ENCODE measurements at regions not wholly inside any gene's neighbourhood (a gene's known extent, or its start where the extent isn't known, plus 50 kb on each side); places are given as distances from the start of the nearest gene placed in this dataset.

GRCh38 chr7:136667584-136667983, 200.9 kb upstream of the CHRM2 start:
- no peak for DNase-seq (ENCODE audit: low read depth in 2 of 2, low spot score in 1 of 2)

- no peak for DNase-seq (ENCODE audit: low read depth in 2 of 2, low spot score in 1 of 2)
Observed at GRCh38 chr7:136665878-136666509, 202.5 kb upstream of the CHRM2 start.

DNA sequence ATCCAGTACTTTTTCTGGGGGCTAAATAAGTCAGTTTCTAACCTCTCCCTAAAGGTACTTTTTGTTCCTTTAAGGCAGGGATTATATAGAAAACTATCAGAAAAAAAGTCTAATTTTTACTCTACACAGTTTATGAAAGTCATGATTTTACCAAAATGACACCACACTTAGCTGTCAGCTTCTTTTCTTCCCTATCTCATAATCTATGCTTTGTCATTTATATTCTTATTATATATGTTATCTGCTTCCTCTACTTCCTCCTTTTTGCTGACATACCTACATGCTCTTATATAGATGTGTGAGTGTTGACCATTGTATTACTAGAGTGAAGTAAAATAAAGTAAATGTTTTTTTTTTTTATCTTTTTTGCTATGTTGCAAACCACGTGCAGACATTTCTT, 203.9 kb upstream of the CHRM2 start:
- DNase-seq (ENCODE audit: low read depth in 2 of 2, low spot score in 1 of 2), result no peak

DNA sequence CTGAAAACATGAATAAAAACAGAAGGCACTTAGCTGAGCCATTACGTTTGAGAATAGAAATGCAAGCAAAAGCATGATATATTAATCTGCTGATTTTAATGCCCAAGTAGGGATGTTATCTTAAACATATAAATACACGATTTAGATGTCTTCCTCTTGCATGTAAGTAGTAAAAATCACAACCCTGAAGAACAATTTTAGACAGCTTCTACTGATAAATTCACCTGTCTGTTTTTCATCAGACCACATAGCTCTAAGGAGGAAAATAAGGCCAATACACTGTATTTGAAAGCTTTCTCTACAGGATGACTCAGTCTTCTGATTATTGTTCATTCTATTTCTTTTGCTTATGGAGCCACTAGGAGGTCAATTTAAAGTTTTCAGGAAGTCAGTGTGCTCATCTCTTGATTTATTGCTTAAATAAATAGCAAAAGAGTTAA, 210.9 kb upstream of the CHRM2 start:
- no peak for DNase-seq (ENCODE audit: low read depth in 2 of 2, low spot score in 1 of 2)

GRCh38 chr7:136656516-136656915, 211.9 kb upstream of the CHRM2 start:
- DNase-seq (ENCODE audit: low read depth in 2 of 2, low spot score in 1 of 2), result no peak

DNA sequence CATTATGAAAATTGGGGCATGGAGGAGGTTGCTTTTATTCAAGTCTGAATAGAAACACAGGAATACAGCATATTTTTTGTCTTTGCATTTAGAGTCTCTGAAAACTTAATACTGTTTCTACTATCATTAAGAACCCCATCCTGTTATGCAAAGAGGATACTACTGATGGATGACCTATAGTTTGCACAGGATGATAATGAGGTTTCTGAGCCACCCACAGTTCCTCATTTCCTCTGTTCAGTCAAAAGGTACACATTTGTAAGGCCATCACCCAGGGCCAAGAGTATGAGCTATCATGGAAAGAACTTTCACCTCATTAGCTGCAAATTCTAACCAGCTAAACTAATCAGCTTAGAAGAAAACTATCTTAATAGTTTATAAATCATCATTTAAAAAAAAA, 213.0 kb upstream of the CHRM2 start:
- no peak for DNase-seq (ENCODE audit: low read depth in 2 of 2, low spot score in 1 of 2)

DNA sequence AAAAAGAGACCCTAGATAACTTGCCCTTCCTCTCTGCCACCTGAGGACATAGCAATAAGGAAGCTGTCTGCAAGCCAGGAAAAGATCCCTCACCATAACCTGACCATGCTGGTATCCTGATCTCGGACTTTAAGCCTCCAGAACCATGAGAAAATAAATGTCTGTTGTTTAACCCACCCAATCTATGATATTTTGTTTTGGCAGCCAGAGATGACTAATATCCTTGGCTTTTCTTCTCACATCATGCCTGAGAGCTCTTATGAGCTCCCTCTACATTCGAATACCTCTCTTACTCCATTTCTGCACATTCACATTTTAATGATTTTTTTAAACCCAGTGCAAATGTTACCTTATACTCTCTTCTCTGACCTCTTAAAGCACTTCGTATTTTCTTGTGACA, 214.0 kb upstream of the CHRM2 start:
- DNase-seq (ENCODE audit: low read depth in 2 of 2, low spot score in 1 of 2), result no peak

DNA sequence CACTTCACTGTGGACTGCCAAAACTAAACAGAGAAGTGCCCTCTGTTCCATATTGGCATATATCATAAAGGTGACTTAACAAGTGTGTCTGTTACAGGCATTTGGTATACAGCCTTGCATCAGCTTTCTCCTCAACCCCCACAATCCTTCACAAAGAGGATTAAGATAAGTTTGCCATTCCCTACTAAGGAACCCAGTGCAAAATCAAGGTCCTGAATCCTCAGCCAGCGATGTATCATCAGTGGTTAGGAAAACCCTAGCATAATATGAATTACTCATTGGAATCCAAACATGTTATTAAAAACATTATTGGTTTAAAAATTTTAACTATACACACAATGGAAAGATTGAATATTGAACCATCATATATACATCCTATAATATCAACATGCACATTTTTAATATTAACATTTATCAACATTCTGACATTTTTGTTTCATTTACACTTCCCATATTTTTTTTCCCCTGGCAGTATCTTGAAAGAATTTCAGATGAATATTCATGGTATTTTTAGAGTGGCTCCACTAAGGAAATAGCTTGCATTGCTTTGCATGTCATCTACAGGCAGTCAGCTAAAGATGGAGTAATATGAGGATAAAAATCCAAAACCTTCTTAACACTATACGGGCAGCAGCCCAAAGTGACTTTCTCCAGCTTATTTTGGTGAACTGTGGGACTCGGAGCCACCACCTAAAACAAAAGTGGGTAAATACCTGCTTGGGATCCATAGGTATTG, 215.6 kb upstream of the CHRM2 start:
- DNase-seq (ENCODE audit: low read depth in 2 of 2, low spot score in 1 of 2), result no peak

- DNase-seq (ENCODE audit: low read depth in 2 of 2, low spot score in 1 of 2), result no peak
Observed at GRCh38 chr7:136640977-136641376, 227.5 kb upstream of the CHRM2 start.

GRCh38 chr7:136637813-136638212, 230.6 kb upstream of the CHRM2 start:
- DNase-seq (ENCODE audit: low read depth in 2 of 2, low spot score in 1 of 2), result no peak

DNA sequence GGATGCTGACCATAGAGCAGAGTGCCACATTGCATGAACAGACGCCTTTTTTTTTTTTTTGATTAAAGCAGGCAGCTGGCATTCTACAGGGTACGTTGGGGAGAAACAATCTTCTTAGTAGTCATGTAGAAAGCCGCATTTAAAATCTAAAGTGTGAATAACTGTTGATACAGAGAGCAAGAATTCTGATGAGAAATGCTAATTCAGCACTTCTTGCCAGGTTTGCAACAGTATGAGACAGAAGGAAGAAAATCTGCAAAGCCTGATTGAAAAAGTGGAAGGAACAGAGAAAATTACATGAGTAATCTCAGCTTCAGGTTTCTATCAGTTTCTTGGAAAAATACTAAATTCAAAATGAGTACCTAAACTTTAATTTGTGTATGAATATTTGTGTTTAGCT, 232.7 kb upstream of the CHRM2 start:
- no peak for DNase-seq (ENCODE audit: low read depth in 2 of 2, low spot score in 1 of 2)

GRCh38 chr7:136618818-136619217, 249.6 kb upstream of the CHRM2 start:
- DNase-seq (ENCODE audit: low read depth in 2 of 2, low spot score in 1 of 2), result no peak

GRCh38 chr7:136617176-136617575, 251.3 kb upstream of the CHRM2 start:
- no peak for DNase-seq (ENCODE audit: low read depth in 2 of 2, low spot score in 1 of 2)

- no peak for DNase-seq (ENCODE audit: low read depth in 2 of 2, low spot score in 1 of 2)
Observed at GRCh38 chr7:136605532-136606329, 262.7 kb upstream of the CHRM2 start.

GRCh38 chr7:136601772-136602171, 266.7 kb upstream of the CHRM2 start:
- DNase-seq (ENCODE audit: low read depth in 2 of 2, low spot score in 1 of 2), result no peak

- no peak for DNase-seq (ENCODE audit: low read depth in 2 of 2, low spot score in 1 of 2)
Observed at GRCh38 chr7:136600475-136600874, 268.0 kb upstream of the CHRM2 start.

DNA sequence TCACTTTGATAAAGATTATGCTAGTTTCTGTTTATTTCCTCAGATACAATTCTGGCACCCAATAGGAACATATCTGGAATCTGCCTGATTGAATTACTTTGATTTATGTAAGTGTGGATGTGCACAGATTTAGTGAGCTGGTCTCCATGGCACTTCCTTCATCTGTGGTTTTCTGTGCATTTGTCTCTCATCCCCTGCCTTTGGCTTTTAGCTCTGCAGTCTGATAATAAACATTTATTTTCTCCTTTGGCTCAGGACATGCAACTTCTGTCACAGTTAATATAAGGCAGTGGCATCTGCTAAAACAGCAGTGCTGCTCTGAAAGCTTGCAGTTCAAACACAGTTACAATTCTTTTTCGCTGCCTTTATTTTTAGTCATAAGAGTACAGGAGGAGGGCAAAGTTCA, 273.7 kb upstream of the CHRM2 start:
- no peak for DNase-seq (ENCODE audit: low read depth in 2 of 2, low spot score in 1 of 2)

DNA sequence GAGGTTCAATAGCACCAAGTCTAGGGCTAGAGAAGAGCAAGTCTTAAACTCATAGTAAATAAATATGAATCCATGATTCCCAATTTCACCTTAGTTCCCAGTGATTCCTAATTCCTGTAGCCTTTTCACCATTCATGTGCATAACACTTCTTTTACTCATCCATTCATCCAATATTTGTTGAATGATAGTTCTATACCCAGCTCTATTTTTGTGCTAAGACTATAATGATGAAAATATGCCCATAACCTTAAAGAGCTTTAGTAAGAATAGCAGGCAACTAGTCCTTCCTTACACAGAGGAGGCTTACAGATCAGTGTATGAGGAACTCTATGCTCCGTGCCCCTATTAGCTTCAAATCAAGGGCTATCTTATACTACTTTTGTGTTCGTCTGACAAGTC, 280.2 kb upstream of the CHRM2 start:
- no peak for DNase-seq (ENCODE audit: low read depth in 2 of 2, low spot score in 1 of 2)

DNA sequence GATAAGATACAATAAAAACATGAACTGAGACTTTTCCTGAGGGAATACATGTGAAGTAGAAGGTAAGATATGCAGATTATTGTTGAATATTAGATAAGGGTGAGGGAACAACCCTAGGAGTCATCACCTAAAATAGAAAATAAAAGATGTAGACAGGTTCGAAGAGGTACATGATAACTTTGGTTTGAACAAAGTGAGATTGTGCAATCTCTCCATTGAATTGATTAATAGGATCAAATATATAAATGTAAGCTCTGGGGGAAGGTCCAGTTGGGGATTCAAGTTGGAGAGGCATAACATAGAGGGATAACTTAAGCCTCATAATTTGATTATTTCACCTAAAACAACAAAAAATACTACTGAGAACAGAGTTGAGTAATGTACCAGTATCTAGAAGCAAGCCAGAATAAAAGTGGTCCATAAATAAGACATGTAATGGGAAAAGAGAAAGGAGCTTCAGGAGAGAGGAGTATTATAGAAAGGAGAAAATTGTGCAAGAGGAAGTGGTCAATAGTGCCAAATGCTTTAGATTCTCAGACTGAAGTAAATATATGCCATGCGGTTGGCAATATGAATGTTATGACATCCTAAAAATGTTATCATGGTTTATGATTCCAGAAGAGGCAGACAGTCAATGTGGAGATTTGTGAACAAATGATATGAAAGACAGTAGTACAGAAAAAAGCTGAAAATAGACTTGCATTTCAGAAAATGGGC, 282.3 kb upstream of the CHRM2 start:
- no peak for DNase-seq (ENCODE audit: low read depth in 2 of 2, low spot score in 1 of 2)

DNA sequence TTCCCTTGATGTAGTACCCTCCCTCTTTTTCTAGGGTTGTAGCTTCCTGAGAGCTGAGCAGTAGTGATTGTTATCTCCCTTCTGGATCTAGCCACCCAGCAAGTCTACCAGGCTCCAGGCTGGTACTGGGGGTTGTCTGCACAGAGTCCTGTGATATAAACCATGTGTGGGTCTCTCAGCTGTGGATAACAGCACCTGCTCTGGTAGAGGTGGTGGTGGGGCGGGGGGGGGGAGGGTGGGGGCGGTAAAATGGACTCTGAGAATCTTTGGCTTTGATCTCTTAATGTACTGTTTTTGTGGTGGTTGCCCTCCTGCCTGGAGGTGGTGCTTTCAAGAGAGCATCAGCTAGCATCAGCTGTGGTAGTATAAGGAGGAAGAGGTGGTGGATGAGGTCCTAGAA, 302.0 kb upstream of the CHRM2 start:
- DNase-seq (ENCODE audit: low read depth in 2 of 2, low spot score in 1 of 2), result no peak

GRCh38 chr7:136555933-136556332, 312.5 kb upstream of the CHRM2 start:
- DNase-seq (ENCODE audit: low read depth in 2 of 2, low spot score in 1 of 2), result no peak

DNA sequence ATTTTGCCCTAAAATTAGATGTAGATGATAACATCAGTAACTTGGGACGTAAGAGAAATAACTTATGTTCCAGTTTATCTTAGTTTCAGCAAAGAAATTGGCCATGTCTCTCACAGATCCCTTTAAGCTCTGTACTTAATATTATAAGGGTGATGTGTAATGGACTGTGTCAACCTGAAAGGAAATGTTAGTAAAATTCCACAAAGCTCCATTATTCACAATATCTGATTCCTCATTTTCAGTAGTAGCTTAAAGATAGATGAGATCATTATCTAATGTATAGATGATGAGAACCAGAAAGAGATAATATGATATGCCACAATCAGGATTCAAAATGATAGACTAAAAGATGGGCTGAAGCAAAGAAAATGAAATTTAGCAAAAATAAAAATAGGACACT, 316.8 kb upstream of the CHRM2 start:
- DNase-seq (ENCODE audit: low read depth in 2 of 2, low spot score in 1 of 2), result no peak

Data from stimulated activated CD8-positive, alpha-beta memory T cell treated with anti-CD3 and anti-CD28 coated beads, Interleukin-4, amount 100 ng/mL, for 1 hour (primary cell).